GM12874 (cell line): ENCODE measurements at regions not wholly inside any gene's neighbourhood (a gene's known extent, or its start where the extent isn't known, plus 50 kb on each side); places are given as distances from the start of the nearest gene placed in this dataset.

ENCODE experiments used
- CTCF ChIP-seq: IDR thresholded peaks from 2 replicates; pipeline ENCODE4 v1.5.1; 2011; ENCODE audit warnings: low read depth, mild to moderate bottlenecking, control low read depth, low read length, moderate library complexity; ENCODE audit not compliant: insufficient read depth

GRCh38 chr14:40317690-40318089 lies 885.5 kb upstream of the FBXO33 start:
- no peak for TF ChIP-seq CTCF

GRCh38 chr14:40312296-40312695 lies 880.1 kb upstream of the FBXO33 start:
- no peak for TF ChIP-seq CTCF

- no peak for TF ChIP-seq CTCF
Measured at GRCh38 chr14:40309124-40309523, 876.9 kb upstream of the FBXO33 start.

- no peak for TF ChIP-seq CTCF
Measured at GRCh38 chr14:40308240-40308639, 876.0 kb upstream of the FBXO33 start.

GRCh38 chr14:40296821-40297220 lies 864.6 kb upstream of the FBXO33 start:
- TF ChIP-seq CTCF, result no peak

- TF ChIP-seq CTCF, result no peak
Measured at GRCh38 chr14:40292664-40293063, 860.4 kb upstream of the FBXO33 start.

- no peak for TF ChIP-seq CTCF
Measured at GRCh38 chr14:40282196-40282595, 850.0 kb upstream of the FBXO33 start.

GRCh38 chr14:40280652-40281051 lies 848.4 kb upstream of the FBXO33 start:
- no peak for TF ChIP-seq CTCF
